ENCODE measurements at regions not wholly inside any gene's neighbourhood (a gene's known extent, or its start where the extent isn't known, plus 50 kb on each side); places are given as distances from the start of the nearest gene placed in this dataset.

- TF ChIP-seq CTCF (IDR thresholded peaks at IDR 0.05): no peak
- TF ChIP-seq POLR2AphosphoS5 (IDR thresholded peaks at IDR 0.05): no peak
- no peak for TF ChIP-seq POLR2A (IDR thresholded peaks at IDR 0.05)
These were observed 76.3 kb upstream of the SEC11C start for GRCh38 chr18:59063300-59063906.
